ENCODE measurements at regions not wholly inside any gene's neighbourhood (a gene's known extent, or its start where the extent isn't known, plus 50 kb on each side); places are given as distances from the start of the nearest gene placed in this dataset.

DNA sequence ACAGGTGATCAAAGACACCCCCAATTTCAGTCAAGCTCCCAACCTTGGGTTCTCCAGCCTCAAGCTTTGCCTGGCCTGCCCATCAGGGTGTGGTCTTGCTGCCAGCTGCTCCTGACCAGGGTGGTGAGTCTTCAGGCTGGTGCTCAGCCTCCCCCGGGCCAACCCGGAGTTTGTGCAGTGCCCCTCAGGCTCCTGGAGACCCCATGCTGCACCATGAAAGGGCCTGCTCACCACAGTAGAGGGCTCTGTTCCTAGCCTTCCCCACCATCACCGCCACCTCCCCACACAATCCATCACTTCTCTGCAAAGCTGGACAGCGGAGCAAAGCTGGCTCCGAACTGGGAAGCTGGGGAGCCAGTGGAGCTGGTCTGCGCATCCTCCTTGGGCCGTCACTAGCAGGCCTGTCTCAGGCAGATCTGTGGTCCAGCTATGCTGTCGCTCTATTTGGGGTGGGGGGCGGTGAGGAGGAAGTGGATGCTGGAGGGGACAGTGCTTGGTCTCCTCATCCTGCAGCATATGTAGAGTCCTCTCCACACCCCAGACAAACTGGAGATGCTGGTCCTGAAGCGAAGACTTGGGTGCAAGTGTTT lies 88.5 kb upstream of the RPL38 start:
- no peak for DNase-seq (ENCODE audit: low spot score)
- TF ChIP-seq, protein P1, sequence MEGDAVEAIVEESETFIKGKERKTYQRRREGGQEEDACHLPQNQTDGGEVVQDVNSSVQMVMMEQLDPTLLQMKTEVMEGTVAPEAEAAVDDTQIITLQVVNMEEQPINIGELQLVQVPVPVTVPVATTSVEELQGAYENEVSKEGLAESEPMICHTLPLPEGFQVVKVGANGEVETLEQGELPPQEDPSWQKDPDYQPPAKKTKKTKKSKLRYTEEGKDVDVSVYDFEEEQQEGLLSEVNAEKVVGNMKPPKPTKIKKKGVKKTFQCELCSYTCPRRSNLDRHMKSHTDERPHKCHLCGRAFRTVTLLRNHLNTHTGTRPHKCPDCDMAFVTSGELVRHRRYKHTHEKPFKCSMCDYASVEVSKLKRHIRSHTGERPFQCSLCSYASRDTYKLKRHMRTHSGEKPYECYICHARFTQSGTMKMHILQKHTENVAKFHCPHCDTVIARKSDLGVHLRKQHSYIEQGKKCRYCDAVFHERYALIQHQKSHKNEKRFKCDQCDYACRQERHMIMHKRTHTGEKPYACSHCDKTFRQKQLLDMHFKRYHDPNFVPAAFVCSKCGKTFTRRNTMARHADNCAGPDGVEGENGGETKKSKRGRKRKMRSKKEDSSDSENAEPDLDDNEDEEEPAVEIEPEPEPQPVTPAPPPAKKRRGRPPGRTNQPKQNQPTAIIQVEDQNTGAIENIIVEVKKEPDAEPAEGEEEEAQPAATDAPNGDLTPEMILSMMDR (IDR thresholded peaks at IDR 0.05; ENCODE audit: extremely low read depth, missing control alignments), result no peak

GRCh38 chr17:74115586-74115985 lies 87.9 kb upstream of the RPL38 start:
- TF ChIP-seq, protein P1 (IDR thresholded peaks at IDR 0.05; ENCODE audit: extremely low read depth, missing control alignments), result no peak
- DNase-seq (ENCODE audit: low spot score), result no peak

GRCh38 chr17:74116087-74116717 lies 87.3 kb upstream of the RPL38 start:
- TF ChIP-seq, protein P1 (IDR thresholded peaks at IDR 0.05; ENCODE audit: extremely low read depth, missing control alignments), result no peak
- DNase-seq (ENCODE audit: low spot score), result no peak

- no peak for DNase-seq (ENCODE audit: low spot score)
- TF ChIP-seq, protein P1 (IDR thresholded peaks at IDR 0.05; ENCODE audit: extremely low read depth, missing control alignments), result no peak
Measured at GRCh38 chr17:74117087-74117698, 86.3 kb upstream of the RPL38 start.

GRCh38 chr17:74117999-74118421 lies 85.5 kb upstream of the RPL38 start:
- no peak for DNase-seq (ENCODE audit: low spot score)
- TF ChIP-seq, protein P1 (IDR thresholded peaks at IDR 0.05; ENCODE audit: extremely low read depth, missing control alignments), result no peak

DNA sequence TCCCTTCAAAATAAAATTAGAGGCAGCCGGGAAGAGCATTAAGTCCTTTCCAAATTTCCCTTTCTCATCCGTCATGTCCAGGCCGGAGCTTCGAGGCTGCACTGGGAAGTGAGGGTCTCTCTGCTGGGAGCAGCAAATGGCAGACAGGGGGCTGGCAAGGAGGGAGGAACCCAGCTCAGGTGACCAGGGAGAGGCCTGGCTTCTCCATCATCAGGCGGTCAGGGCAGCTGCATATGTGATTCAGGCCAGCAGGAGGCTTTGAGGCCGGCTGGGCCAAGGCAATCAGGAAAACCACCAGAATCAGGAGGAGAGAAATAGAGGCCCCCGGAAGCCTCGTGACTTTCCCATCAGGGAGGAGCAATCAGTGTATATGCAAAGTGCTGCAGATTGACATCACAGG lies 85.0 kb upstream of the RPL38 start:
- TF ChIP-seq, protein P1 (IDR thresholded peaks at IDR 0.05; ENCODE audit: extremely low read depth, missing control alignments), result no peak
- DNase-seq (ENCODE audit: low spot score), result no peak

- DNase-seq (ENCODE audit: low spot score), result no peak
- TF ChIP-seq, protein P1 (IDR thresholded peaks at IDR 0.05; ENCODE audit: extremely low read depth, missing control alignments), result no peak
Measured at GRCh38 chr17:74119049-74119580, 84.4 kb upstream of the RPL38 start.

All from GM20000 (cell line).